Astrocyte (in vitro differentiated cells and primary cell): ENCODE measurements at regions not wholly inside any gene's neighbourhood (a gene's known extent, or its start where the extent isn't known, plus 50 kb on each side); places are given as distances from the start of the nearest gene placed in this dataset.

Experiments
- EZH2 ChIP-seq: IDR thresholded peaks from 2 replicates; pipeline ENCODE4 v1.6.1; 2012; ENCODE audit warnings: mild to moderate bottlenecking, low read length, inconsistent platforms; ENCODE audit not compliant: insufficient read depth
- TF ChIP-seq, protein P1 (sequence below): IDR thresholded peaks from 2 replicates; pipeline ENCODE4 v1.5.1; 2011; ENCODE audit warnings: low read depth, mild to moderate bottlenecking, inconsistent platforms, low read length, moderate library complexity; ENCODE audit not compliant: insufficient read depth

DNA sequence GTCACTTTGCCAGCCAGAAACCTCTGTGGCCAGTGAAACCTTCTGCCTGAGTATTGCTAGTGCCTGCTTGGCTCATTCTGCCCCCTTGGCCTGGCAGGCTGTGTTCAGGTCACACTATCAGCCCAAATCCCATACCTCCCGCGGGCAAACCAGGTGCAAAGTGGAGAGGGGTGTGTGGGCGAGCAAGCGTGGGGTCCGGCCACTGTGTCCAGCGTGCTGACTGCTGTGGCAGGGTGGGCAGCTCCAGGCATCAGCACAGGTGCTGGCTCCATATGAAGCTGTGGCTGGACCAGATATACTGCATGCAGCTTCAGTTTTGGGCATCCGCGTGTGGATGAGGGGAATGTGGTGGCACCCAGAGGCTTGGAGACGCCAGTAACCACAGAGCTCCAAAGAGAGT is 576.5 kb upstream of the EDIL3 start:
- TF ChIP-seq, protein P1, sequence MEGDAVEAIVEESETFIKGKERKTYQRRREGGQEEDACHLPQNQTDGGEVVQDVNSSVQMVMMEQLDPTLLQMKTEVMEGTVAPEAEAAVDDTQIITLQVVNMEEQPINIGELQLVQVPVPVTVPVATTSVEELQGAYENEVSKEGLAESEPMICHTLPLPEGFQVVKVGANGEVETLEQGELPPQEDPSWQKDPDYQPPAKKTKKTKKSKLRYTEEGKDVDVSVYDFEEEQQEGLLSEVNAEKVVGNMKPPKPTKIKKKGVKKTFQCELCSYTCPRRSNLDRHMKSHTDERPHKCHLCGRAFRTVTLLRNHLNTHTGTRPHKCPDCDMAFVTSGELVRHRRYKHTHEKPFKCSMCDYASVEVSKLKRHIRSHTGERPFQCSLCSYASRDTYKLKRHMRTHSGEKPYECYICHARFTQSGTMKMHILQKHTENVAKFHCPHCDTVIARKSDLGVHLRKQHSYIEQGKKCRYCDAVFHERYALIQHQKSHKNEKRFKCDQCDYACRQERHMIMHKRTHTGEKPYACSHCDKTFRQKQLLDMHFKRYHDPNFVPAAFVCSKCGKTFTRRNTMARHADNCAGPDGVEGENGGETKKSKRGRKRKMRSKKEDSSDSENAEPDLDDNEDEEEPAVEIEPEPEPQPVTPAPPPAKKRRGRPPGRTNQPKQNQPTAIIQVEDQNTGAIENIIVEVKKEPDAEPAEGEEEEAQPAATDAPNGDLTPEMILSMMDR, result no peak
- TF ChIP-seq EZH2, result no peak
